WTC11 (cell line): ENCODE measurements at regions not wholly inside any gene's neighbourhood (a gene's known extent, or its start where the extent isn't known, plus 50 kb on each side); places are given as distances from the start of the nearest gene placed in this dataset.

Experiments used
- ATAC-seq: fragments of 200-7000 bp; cut with Tn5 transposase; 2 replicates; pipeline ENCODE4 v1.10.0; 2021; ENCODE audit warnings: mild to moderate bottlenecking, moderate library complexity
- CTCF ChIA-PET: fragments of 300-600 bp; sonication (Branson Sonifier 250); formaldehyde crosslinking; loops from one replicate; lab custom pipeline; 2021; ENCODE audit warnings: antibody characterized with exemption; lab: Charles Lee
- POLR2A ChIA-PET: fragments of 350-600 bp; sonication (Branson Sonifier 250); formaldehyde crosslinking; loops from one replicate; lab custom pipeline; 2021; ENCODE audit warnings: antibody characterized with exemption; lab: Charles Lee
- DNase-seq: peaks from one replicate; pipeline ENCODE4 v3.0.0; 2021; ENCODE audit warnings: low spot score
- H3K27ac Mint-ChIP-seq: 2 replicates; pipeline ENCODE4 v1.8.0; 2021; ENCODE audit warnings: mixed read lengths
- H3K27me3 Mint-ChIP-seq: 2 replicates; pipeline ENCODE4 v1.8.0; 2021; ENCODE audit warnings: low read depth, mild to moderate bottlenecking, moderate library complexity, mixed read lengths
- H3K36me3 Mint-ChIP-seq: 2 replicates; pipeline ENCODE4 v1.8.0; 2021; ENCODE audit warnings: mixed read lengths
- H3K4me1 Mint-ChIP-seq: 2 replicates; pipeline ENCODE4 v1.8.0; 2022; ENCODE audit warnings: mixed read lengths
- H3K4me3 Mint-ChIP-seq: 2 replicates; pipeline ENCODE4 v1.8.0; 2021; ENCODE audit warnings: mild to moderate bottlenecking, moderate library complexity, mixed read lengths
- H3K9me3 Mint-ChIP-seq: 2 replicates; pipeline ENCODE4 v1.8.0; 2021; ENCODE audit warnings: mixed read lengths
- ATF1 ChIP-seq: sonication (generic); formaldehyde crosslinking; IDR thresholded peaks from 2 replicates; pipeline ENCODE4 v1.8.1; 2023; ENCODE audit warnings: mild to moderate bottlenecking, moderate library complexity, missing genetic modification reagents
- CREB1 ChIP-seq: sonication (generic); formaldehyde crosslinking; IDR thresholded peaks from 2 replicates; pipeline ENCODE4 v1.8.0; 2023; ENCODE audit warnings: mild to moderate bottlenecking, missing genetic modification reagents
- CREM ChIP-seq: sonication (generic); formaldehyde crosslinking; IDR thresholded peaks from 2 replicates; pipeline ENCODE4 v1.8.1; 2022; ENCODE audit warnings: mild to moderate bottlenecking, missing genetic modification reagents, moderate library complexity
- ESRRA ChIP-seq: sonication (generic); formaldehyde crosslinking; IDR thresholded peaks from 2 replicates; pipeline ENCODE4 v1.8.1; 2022; ENCODE audit warnings: mild to moderate bottlenecking, missing genetic modification reagents, borderline replicate concordance
- GTF2I ChIP-seq: fragments of 250-450 bp; sonication (Bioruptor Pico); conservative IDR thresholded peaks from 2 replicates; pipeline ENCODE4 v1.4.0; 2021; ENCODE audit warnings: mild to moderate bottlenecking
- MXD4 ChIP-seq: fragments of 250-450 bp; sonication (Bioruptor Pico); IDR thresholded peaks from 2 replicates; pipeline ENCODE4 v1.8.0; 2021; ENCODE audit warnings: mild to moderate bottlenecking, moderate library complexity, borderline replicate concordance
- NFE2L1 ChIP-seq: sonication (generic); formaldehyde crosslinking; IDR thresholded peaks from 2 replicates; pipeline ENCODE4 v1.8.1; 2023; ENCODE audit warnings: missing genetic modification reagents
- NR3C1 ChIP-seq: sonication (generic); formaldehyde crosslinking; conservative IDR thresholded peaks from 2 replicates; pipeline ENCODE4 v1.8.1; 2023; ENCODE audit warnings: low read depth, mild to moderate bottlenecking, missing genetic modification reagents
- OVOL2 ChIP-seq: fragments of 250-450 bp; sonication (Bioruptor Pico); IDR thresholded peaks from 2 replicates; pipeline ENCODE4 v1.9.0; 2021; ENCODE audit warnings: mild to moderate bottlenecking, borderline replicate concordance
- PRRX2 ChIP-seq: fragments of 250-450 bp; sonication (Bioruptor Pico); IDR thresholded peaks from 2 replicates; pipeline ENCODE4 v1.8.0; 2021; ENCODE audit warnings: mild to moderate bottlenecking
- SP1 ChIP-seq: sonication (generic); formaldehyde crosslinking; conservative IDR thresholded peaks from 2 replicates; pipeline ENCODE4 v1.8.1; 2022; ENCODE audit warnings: missing genetic modification reagents
- TCF7 ChIP-seq: sonication (generic); formaldehyde crosslinking; IDR thresholded peaks from 2 replicates; pipeline ENCODE4 v1.8.0; 2022; ENCODE audit warnings: mild to moderate bottlenecking, low read depth, missing genetic modification reagents, moderate library complexity
- ZBTB21 ChIP-seq: sonication (generic); formaldehyde crosslinking; IDR thresholded peaks from 2 replicates; pipeline ENCODE4 v1.8.1; 2023; ENCODE audit warnings: mild to moderate bottlenecking, missing genetic modification reagents, borderline replicate concordance
- TF ChIP-seq, protein P1 (sequence below): sonication (generic); formaldehyde crosslinking; conservative IDR thresholded peaks from 2 replicates; pipeline ENCODE4 v1.8.1; 2023; ENCODE audit warnings: mild to moderate bottlenecking, low read depth, missing genetic modification reagents, moderate library complexity
- TF ChIP-seq, protein P2 (sequence below): fragments of 250-450 bp; sonication (Bioruptor Pico); conservative IDR thresholded peaks from 2 replicates; pipeline ENCODE4 v1.9.0; 2021; ENCODE audit warnings: mild to moderate bottlenecking
- TF ChIP-seq, protein P3 (sequence below): sonication (generic); formaldehyde crosslinking; IDR thresholded peaks from 2 replicates; pipeline ENCODE4 v1.8.1; 2023; ENCODE audit warnings: mild to moderate bottlenecking, missing genetic modification reagents, borderline replicate concordance
- TF ChIP-seq, protein P4 (sequence below): sonication (generic); formaldehyde crosslinking; IDR thresholded peaks from 2 replicates; pipeline ENCODE4 v1.8.0; 2022; ENCODE audit warnings: mild to moderate bottlenecking, missing genetic modification reagents
- TF ChIP-seq, protein P5 (sequence below): sonication (generic); formaldehyde crosslinking; IDR thresholded peaks from 2 replicates; pipeline ENCODE4 v1.8.1; 2023; ENCODE audit warnings: mild to moderate bottlenecking, moderate library complexity, missing genetic modification reagents
- TF ChIP-seq, protein P6 (sequence below): sonication (generic); formaldehyde crosslinking; IDR thresholded peaks from 2 replicates; pipeline ENCODE4 v1.8.1; 2023; ENCODE audit warnings: mild to moderate bottlenecking, missing genetic modification reagents

DNA sequence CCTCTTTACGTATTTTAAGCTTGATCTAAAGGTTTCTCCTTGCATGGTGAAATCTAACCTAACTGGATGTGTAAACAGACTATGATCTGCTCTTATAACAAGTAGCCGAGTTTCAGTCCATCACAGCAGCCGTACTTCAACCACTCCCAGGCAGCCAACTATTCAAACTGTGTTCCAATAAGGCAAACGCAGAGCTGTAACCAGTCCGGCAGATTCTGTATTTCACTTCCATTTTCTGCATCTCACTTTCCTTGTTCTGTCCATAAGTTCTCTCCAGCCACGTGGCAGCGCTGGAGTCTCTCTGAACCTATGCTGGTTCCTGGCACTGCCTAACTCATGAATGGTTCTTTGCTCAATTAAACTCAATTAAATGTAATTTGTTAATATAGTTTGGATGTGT lies 132.6 kb downstream of the FHDC1 start (continued):
- TF ChIP-seq, protein P1, sequence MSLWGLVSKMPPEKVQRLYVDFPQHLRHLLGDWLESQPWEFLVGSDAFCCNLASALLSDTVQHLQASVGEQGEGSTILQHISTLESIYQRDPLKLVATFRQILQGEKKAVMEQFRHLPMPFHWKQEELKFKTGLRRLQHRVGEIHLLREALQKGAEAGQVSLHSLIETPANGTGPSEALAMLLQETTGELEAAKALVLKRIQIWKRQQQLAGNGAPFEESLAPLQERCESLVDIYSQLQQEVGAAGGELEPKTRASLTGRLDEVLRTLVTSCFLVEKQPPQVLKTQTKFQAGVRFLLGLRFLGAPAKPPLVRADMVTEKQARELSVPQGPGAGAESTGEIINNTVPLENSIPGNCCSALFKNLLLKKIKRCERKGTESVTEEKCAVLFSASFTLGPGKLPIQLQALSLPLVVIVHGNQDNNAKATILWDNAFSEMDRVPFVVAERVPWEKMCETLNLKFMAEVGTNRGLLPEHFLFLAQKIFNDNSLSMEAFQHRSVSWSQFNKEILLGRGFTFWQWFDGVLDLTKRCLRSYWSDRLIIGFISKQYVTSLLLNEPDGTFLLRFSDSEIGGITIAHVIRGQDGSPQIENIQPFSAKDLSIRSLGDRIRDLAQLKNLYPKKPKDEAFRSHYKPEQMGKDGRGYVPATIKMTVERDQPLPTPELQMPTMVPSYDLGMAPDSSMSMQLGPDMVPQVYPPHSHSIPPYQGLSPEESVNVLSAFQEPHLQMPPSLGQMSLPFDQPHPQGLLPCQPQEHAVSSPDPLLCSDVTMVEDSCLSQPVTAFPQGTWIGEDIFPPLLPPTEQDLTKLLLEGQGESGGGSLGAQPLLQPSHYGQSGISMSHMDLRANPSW (CRISPR knock-in tag) = no peak
- TF ChIP-seq, protein P2, sequence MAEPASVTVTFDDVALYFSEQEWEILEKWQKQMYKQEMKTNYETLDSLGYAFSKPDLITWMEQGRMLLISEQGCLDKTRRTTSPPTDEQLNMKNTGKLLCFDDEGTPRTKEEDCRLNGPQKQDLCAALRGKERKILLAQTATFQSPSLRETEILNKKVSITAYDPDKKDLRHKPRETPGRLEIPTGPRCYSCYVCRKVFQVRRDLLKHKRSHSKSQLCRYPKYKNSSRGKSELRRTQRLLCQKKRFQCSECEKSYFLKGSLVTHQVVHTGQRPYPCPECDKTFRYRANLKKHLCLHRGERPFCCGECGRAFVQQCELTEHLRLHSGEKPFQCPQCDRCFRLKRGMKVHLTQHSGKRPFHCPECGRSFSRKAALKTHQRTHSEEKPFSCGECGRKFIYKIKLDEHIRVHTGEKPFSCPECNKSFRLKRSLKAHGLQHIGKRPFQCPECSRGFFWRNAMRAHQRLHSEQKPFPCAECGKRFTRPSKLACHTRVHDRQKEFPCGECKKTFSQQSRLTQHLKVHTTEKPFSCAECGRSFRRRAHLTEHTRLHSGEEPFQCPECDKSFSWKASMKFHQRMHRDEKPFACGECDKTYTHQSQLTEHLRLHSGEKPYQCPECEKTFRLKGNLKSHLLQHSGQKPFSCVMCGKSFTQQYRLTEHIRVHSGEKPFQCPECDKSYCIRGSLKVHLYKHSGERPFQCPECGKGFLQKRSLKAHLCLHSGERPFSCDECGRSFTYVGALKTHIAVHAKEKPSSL (CRISPR knock-in tag) = no peak

DNA sequence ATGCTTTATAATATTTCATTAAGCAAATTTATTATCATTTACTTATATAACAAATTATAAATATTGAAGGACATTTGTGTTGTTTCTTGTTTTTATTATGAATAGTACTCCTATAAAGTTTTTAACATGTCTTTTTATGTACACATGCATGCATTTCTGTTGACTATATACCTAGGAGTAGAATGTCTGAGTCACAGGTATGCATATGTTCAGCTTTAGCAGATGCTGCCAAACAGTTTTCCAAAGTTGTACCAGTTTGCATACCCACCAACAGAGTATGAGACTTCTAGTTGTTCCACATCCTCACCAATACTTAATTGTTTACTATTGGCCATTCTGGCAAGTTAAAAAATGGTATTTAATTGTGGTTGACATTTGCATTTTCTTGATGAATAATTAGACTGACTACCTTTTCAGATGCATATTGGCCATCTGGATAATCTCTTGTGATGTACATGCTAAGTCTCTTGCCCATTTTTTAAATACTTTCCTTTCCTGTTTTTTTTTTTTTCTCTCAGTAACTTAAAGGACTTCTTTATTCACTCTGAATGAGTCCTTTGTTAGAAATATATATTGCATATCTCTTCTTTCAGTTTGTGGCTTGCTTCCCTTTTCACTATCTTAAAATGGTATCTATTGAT lies 132.2 kb upstream of the TRIM2 start:
- Mint-ChIP-seq H3K27ac (no peak overlapping the region; the same call in 1 of the 2 replicates), H3K4me1 (peaks cover 35% of the 10 kb centered on the region)

DNA sequence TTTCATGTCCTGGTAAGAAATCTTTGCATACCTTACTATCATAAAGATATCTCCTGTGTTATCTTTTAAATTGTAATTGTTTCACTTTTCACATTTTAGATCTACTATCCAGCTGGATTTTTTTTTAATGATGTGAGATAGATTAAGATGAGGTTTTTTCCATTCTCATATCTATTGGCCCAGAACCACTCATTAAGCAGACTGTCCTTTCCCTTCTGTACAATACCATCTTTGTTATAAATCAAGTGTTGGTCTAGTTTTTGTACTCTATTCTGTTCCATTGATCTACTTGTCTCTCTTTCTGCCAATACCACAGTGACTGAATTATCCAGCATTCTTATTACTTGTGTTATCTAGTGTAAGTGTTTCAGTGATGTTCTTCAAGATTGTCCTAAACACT lies 131.6 kb upstream of the TRIM2 start:
- peaks cover 13% of the 10 kb centered on the region for H3K36me3 Mint-ChIP-seq
- H3K27ac Mint-ChIP-seq = peak overlapping the region; percentile 66
- no peaks in the 10 kb centered on the region; the same call in 1 of the 2 replicates for H3K27me3 Mint-ChIP-seq
- CTCF ChIA-PET = no interaction called here
- H3K9me3 Mint-ChIP-seq = peaks cover 12% of the 10 kb centered on the region
- ATAC-seq = no peak
- no peak overlapping the region for H3K4me3 Mint-ChIP-seq
- H3K4me1 Mint-ChIP-seq = peaks cover 29% of the 10 kb centered on the region
- DNase-seq = no peak
- POLR2A ChIA-PET = no interaction called here
- TF ChIP-seq, protein P3, sequence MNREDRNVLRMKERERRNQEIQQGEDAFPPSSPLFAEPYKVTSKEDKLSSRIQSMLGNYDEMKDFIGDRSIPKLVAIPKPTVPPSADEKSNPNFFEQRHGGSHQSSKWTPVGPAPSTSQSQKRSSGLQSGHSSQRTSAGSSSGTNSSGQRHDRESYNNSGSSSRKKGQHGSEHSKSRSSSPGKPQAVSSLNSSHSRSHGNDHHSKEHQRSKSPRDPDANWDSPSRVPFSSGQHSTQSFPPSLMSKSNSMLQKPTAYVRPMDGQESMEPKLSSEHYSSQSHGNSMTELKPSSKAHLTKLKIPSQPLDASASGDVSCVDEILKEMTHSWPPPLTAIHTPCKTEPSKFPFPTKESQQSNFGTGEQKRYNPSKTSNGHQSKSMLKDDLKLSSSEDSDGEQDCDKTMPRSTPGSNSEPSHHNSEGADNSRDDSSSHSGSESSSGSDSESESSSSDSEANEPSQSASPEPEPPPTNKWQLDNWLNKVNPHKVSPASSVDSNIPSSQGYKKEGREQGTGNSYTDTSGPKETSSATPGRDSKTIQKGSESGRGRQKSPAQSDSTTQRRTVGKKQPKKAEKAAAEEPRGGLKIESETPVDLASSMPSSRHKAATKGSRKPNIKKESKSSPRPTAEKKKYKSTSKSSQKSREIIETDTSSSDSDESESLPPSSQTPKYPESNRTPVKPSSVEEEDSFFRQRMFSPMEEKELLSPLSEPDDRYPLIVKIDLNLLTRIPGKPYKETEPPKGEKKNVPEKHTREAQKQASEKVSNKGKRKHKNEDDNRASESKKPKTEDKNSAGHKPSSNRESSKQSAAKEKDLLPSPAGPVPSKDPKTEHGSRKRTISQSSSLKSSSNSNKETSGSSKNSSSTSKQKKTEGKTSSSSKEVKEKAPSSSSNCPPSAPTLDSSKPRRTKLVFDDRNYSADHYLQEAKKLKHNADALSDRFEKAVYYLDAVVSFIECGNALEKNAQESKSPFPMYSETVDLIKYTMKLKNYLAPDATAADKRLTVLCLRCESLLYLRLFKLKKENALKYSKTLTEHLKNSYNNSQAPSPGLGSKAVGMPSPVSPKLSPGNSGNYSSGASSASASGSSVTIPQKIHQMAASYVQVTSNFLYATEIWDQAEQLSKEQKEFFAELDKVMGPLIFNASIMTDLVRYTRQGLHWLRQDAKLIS (CRISPR knock-in tag) = no peak

More for the DNA sequence above, 132.2 kb upstream of the TRIM2 start:
- Mint-ChIP-seq H3K4me3 (no peak overlapping the region), H3K27me3 (no peaks in the 10 kb centered on the region), H3K9me3 (peaks cover 12% of the 10 kb centered on the region), H3K36me3 (peaks cover 13% of the 10 kb centered on the region)
- DNase-seq = no peak
- ChIA-PET CTCF (no interaction called here), POLR2A (no interaction called here)
- TF ChIP-seq ZBTB21 (CRISPR knock-in tag) (no peak), CREB1 (CRISPR knock-in tag) (no peak), PRRX2 (CRISPR knock-in tag) (no peak), SP1 (CRISPR knock-in tag) (no peak), TCF7 (CRISPR knock-in tag) (no peak), OVOL2 (CRISPR knock-in tag) (no peak), NFE2L1 (CRISPR knock-in tag) (no peak), MXD4 (CRISPR knock-in tag) (no peak), ATF1 (CRISPR knock-in tag) (no peak), ESRRA (CRISPR knock-in tag) (no peak), GTF2I (CRISPR knock-in tag) (no peak), CREM (no peak), NR3C1 (CRISPR knock-in tag) (no peak)
- TF ChIP-seq, protein P4, sequence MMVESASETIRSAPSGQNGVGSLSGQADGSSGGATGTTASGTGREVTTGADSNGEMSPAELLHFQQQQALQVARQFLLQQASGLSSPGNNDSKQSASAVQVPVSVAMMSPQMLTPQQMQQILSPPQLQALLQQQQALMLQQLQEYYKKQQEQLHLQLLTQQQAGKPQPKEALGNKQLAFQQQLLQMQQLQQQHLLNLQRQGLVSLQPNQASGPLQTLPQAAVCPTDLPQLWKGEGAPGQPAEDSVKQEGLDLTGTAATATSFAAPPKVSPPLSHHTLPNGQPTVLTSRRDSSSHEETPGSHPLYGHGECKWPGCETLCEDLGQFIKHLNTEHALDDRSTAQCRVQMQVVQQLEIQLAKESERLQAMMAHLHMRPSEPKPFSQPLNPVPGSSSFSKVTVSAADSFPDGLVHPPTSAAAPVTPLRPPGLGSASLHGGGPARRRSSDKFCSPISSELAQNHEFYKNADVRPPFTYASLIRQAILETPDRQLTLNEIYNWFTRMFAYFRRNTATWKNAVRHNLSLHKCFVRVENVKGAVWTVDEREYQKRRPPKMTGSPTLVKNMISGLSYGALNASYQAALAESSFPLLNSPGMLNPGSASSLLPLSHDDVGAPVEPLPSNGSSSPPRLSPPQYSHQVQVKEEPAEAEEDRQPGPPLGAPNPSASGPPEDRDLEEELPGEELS (CRISPR knock-in tag) = no peak
- TF ChIP-seq, protein P5, sequence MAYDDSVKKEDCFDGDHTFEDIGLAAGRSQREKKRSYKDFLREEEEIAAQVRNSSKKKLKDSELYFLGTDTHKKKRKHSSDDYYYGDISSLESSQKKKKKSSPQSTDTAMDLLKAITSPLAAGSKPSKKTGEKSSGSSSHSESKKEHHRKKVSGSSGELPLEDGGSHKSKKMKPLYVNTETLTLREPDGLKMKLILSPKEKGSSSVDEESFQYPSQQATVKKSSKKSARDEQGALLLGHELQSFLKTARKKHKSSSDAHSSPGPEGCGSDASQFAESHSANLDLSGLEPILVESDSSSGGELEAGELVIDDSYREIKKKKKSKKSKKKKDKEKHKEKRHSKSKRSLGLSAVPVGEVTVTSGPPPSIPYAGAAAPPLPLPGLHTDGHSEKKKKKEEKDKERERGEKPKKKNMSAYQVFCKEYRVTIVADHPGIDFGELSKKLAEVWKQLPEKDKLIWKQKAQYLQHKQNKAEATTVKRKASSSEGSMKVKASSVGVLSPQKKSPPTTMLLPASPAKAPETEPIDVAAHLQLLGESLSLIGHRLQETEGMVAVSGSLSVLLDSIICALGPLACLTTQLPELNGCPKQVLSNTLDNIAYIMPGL (CRISPR knock-in tag) = no peak
- TF ChIP-seq, protein P6, sequence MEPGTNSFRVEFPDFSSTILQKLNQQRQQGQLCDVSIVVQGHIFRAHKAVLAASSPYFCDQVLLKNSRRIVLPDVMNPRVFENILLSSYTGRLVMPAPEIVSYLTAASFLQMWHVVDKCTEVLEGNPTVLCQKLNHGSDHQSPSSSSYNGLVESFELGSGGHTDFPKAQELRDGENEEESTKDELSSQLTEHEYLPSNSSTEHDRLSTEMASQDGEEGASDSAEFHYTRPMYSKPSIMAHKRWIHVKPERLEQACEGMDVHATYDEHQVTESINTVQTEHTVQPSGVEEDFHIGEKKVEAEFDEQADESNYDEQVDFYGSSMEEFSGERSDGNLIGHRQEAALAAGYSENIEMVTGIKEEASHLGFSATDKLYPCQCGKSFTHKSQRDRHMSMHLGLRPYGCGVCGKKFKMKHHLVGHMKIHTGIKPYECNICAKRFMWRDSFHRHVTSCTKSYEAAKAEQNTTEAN (CRISPR knock-in tag) = no peak
- no peak for ATAC-seq
